ENCODE measurements at regions not wholly inside any gene's neighbourhood (a gene's known extent, or its start where the extent isn't known, plus 50 kb on each side); places are given as distances from the start of the nearest gene placed in this dataset.

- H3K27me3 Mint-ChIP-seq, result no peaks in the 10 kb centered on the region
- no peaks in the 10 kb centered on the region for H3K36me3 Mint-ChIP-seq (ENCODE audit: low read depth)
- POLR2A ChIA-PET, result no interaction called here
- ATAC-seq (ENCODE audit: low read depth) (no peak), DNase-seq (no peak)
- CTCF ChIA-PET, result no interaction called here
- intact Hi-C loops (cut with micrococcal nuclease), result no loop called here
- H3K4me3 Mint-ChIP-seq, result no peak overlapping the region
- H3K9me3 Mint-ChIP-seq, result peaks cover 3% of the 10 kb centered on the region
- TF ChIP-seq CTCF (IDR thresholded peaks at IDR 0.05), result no peak
- no peaks in the 10 kb centered on the region for H3K4me1 Mint-ChIP-seq
- H3K27ac Mint-ChIP-seq, result no peak overlapping the region
Observed at GRCh38 chr1:240705579-240705978, 93.6 kb upstream of the GREM2 start.

DNA sequence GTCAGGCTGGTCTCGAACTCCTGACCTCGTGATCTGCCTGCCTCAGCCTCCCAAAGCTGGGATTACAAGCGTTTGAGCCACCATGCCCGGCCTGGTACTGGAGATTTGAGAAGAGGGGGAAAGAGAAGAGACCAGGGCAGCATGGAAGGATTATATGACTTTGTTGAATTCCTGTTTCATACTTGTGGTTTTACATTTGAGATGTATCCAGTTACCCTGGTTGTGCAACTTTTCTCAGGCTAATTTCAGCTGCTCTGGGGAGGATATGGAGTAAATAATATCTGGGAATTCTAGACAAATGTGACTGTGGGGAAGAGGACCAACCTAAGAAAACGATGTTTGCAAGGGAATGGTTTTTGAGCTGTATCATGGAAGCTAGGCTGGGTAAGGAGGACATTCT lies 89.5 kb upstream of the GREM2 start:
- ATAC-seq (ENCODE audit: low read depth), result no peak
- Mint-ChIP-seq H3K4me1 (no peaks in the 10 kb centered on the region), H3K36me3 (ENCODE audit: low read depth) (no peaks in the 10 kb centered on the region), H3K9me3 (no peaks in the 10 kb centered on the region), H3K27ac (no peak overlapping the region), H3K27me3 (no peaks in the 10 kb centered on the region), H3K4me3 (no peak overlapping the region)
- no peak for TF ChIP-seq CTCF (IDR thresholded peaks at IDR 0.05)
- ChIA-PET CTCF (no interaction called here), POLR2A (no interaction called here)
- no peak for DNase-seq
- intact Hi-C loops (cut with micrococcal nuclease), result no loop called here

- Mint-ChIP-seq H3K36me3 (ENCODE audit: low read depth) (no peaks in the 10 kb centered on the region), H3K27ac (no peak overlapping the region), H3K4me1 (no peaks in the 10 kb centered on the region), H3K4me3 (no peak overlapping the region), H3K27me3 (no peaks in the 10 kb centered on the region), H3K9me3 (no peaks in the 10 kb centered on the region)
- intact Hi-C loops (cut with micrococcal nuclease), result no loop called here
- ChIA-PET POLR2A (no interaction called here), CTCF (no interaction called here)
- ATAC-seq (ENCODE audit: low read depth), result no peak
- no peak for DNase-seq
- no peak for TF ChIP-seq CTCF (IDR thresholded peaks at IDR 0.05)
Observed at GRCh38 chr1:240695416-240695815, 83.5 kb upstream of the GREM2 start.

DNA sequence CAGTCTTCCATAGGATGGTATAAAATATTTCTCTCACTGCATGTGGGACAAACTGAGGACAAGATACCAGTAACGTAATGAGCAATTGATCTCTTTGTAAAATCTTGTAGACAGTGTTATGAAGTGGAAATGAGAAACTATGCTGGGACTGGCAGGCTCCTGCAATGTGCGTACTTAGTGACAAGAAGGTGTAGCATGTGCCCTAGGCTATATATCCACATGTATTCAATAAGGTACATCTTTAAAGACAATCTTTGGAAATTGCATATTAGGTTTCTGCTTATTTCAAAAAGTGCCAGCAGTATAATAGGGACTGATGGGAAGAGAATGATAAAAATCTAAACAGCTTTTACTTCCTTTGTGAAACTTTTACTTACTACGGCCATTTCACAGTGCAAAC lies 81.9 kb upstream of the GREM2 start:
- Mint-ChIP-seq H3K27ac (no peak overlapping the region), H3K4me3 (no peak overlapping the region), H3K9me3 (no peaks in the 10 kb centered on the region), H3K4me1 (no peaks in the 10 kb centered on the region), H3K36me3 (ENCODE audit: low read depth) (no peaks in the 10 kb centered on the region), H3K27me3 (no peaks in the 10 kb centered on the region)
- ATAC-seq (ENCODE audit: low read depth) (no peak), DNase-seq (no peak)
- intact Hi-C loops (cut with micrococcal nuclease), result no loop called here
- POLR2A ChIA-PET, result no interaction called here
- TF ChIP-seq CTCF (IDR thresholded peaks at IDR 0.05), result no peak
- CTCF ChIA-PET, result no interaction called here

DNA sequence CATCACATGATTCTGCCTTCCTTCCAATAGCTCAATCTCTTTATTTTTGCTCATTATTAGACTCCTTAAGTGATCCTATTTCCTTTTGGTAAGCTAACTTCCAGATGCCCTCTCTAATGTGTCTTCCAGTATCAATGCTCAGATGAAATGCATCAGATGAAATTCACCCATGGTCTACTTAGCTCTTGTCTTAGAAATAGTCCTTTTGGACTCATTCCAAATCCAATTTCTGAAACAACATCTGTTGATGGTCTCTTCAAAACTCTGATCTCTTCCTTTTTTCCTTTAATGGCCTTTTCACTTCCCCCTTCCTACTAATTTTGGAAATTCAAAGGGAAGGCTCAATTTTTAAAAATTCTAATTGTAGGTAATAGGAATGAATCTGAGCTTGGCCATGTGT lies 81.1 kb upstream of the GREM2 start:
- no peak overlapping the region for H3K27ac Mint-ChIP-seq
- H3K4me3 Mint-ChIP-seq, result no peak overlapping the region
- DNase-seq (no peak), ATAC-seq (ENCODE audit: low read depth) (no peak)
- ChIA-PET CTCF (no interaction called here), POLR2A (no interaction called here)
- no peaks in the 10 kb centered on the region for H3K9me3 Mint-ChIP-seq
- no peak for TF ChIP-seq CTCF (IDR thresholded peaks at IDR 0.05)
- H3K4me1 Mint-ChIP-seq, result no peaks in the 10 kb centered on the region
- intact Hi-C loops (cut with micrococcal nuclease), result no loop called here
- no peaks in the 10 kb centered on the region for H3K27me3 Mint-ChIP-seq
- H3K36me3 Mint-ChIP-seq (ENCODE audit: low read depth), result no peaks in the 10 kb centered on the region

Measured in activated B cell treated with CpG ODN at 0.5 μM for 24 hours (primary cell).